IMR-90 (cell line): ENCODE measurements at regions not wholly inside any gene's neighbourhood (a gene's known extent, or its start where the extent isn't known, plus 50 kb on each side); places are given as distances from the start of the nearest gene placed in this dataset.

Experiments
- ATAC-seq: fragments of 200-7000 bp; cut with Tn5 transposase; 2 replicates; pipeline ENCODE4 v1.9.1; 2020; ENCODE audit warnings: low read depth, mild to moderate bottlenecking, moderate library complexity
- BruUV-seq: library from RNA; stranded (reverse); fragments of 400-500 nt; replicated peaks from 2 replicates; lab custom pipeline; 2021; lab: Mats Ljungman, UMichigan
- CTCF ChIA-PET: fragments of 300-600 bp; formaldehyde crosslinking; extraction: SDS; loops from one replicate; lab custom pipeline; 2021; ENCODE audit warnings: antibody characterized with exemption; lab: Yijun Ruan, JAX
- POLR2A ChIA-PET: fragments of 300-600 bp; sonication (Branson Sonifier 250); formaldehyde crosslinking; loops from one replicate; lab custom pipeline; 2022; ENCODE audit warnings: antibody characterized with exemption; ENCODE audit not compliant: unreplicated experiment; lab: Charles Lee
- DNase-seq: peaks from one replicate; pipeline ENCODE4 v3.0.0; 2013
- H2AFZ ChIP-seq: replicated peaks from 2 replicates; pipeline ENCODE3; 2013; ENCODE audit warnings: low read length, mild to moderate bottlenecking; ENCODE audit not compliant: poor library complexity
- H2AK5ac ChIP-seq: 2 replicates; pipeline ENCODE4 v1.6.1; 2013; ENCODE audit warnings: low read depth, low read length, inconsistent platforms
- H2AK9ac ChIP-seq: replicated peaks from 2 replicates; pipeline ENCODE3; 2013; ENCODE audit warnings: mild to moderate bottlenecking, low read depth, low read length, moderate library complexity; ENCODE audit not compliant: poor library complexity
- H2BK120ac ChIP-seq: 2 replicates; pipeline ENCODE4 v1.6.1; 2013; ENCODE audit warnings: low read depth, low read length, inconsistent platforms
- H2BK15ac ChIP-seq: 3 replicates; pipeline ENCODE4 v1.6.1; 2013; ENCODE audit warnings: low read depth, low read length, inconsistent platforms
- H2BK20ac ChIP-seq: 2 replicates; pipeline ENCODE4 v1.6.1; 2013; ENCODE audit warnings: low read depth, mild to moderate bottlenecking, inconsistent platforms, low read length, moderate library complexity
- H2BK5ac ChIP-seq: 2 replicates; pipeline ENCODE4 v1.6.1; 2013; ENCODE audit warnings: mild to moderate bottlenecking, low read depth, low read length, inconsistent platforms; ENCODE audit not compliant: poor library complexity, severe bottlenecking
- H3K14ac ChIP-seq: replicated peaks from 2 replicates; pipeline ENCODE4 v1.6.1; 2013; ENCODE audit warnings: low read depth, low read length, inconsistent platforms
- H3K18ac ChIP-seq: 2 replicates; pipeline ENCODE4 v1.6.1; 2013; ENCODE audit warnings: low read depth, low read length, control low read depth
- H3K23ac ChIP-seq: 2 replicates; pipeline ENCODE4 v1.6.1; 2013; ENCODE audit warnings: low read depth, low read length, inconsistent platforms
- H3K27ac ChIP-seq: 2 replicates; pipeline ENCODE4 v1.5.1; 2013; ENCODE audit warnings: mild to moderate bottlenecking, control low read depth, low read length; ENCODE audit not compliant: insufficient read depth
- H3K27me3 ChIP-seq: 2 replicates; pipeline ENCODE4 v1.6.1; 2013; ENCODE audit warnings: low read length; ENCODE audit not compliant: control insufficient read depth, insufficient read depth
- H3K36me3 ChIP-seq: 2 replicates; pipeline ENCODE4 v1.6.1; 2013; ENCODE audit warnings: low read length, mixed read lengths; ENCODE audit not compliant: control insufficient read depth, insufficient read depth
- H3K4ac ChIP-seq: 2 replicates; pipeline ENCODE4 v1.6.1; 2013; ENCODE audit warnings: low read depth, low read length, inconsistent platforms
- H3K4me1 ChIP-seq: 2 replicates; pipeline ENCODE4 v1.6.1; 2013; ENCODE audit warnings: low read length, mixed read lengths; ENCODE audit not compliant: control insufficient read depth, insufficient read depth
- H3K4me2 ChIP-seq: 2 replicates; pipeline ENCODE4 v1.6.1; 2013; ENCODE audit warnings: low read depth, mild to moderate bottlenecking, control low read depth, low read length, moderate library complexity
- H3K4me3 ChIP-seq: 2 replicates; pipeline ENCODE4 v1.5.1; 2013; ENCODE audit warnings: low read depth, mild to moderate bottlenecking, control low read depth, low read length, moderate library complexity; ENCODE audit not compliant: insufficient read depth
- H3K56ac ChIP-seq: 2 replicates; pipeline ENCODE4 v1.6.1; 2013; ENCODE audit warnings: low read length, inconsistent platforms; ENCODE audit not compliant: insufficient read depth; ENCODE audit errors: extremely low read depth
- H3K79me1 ChIP-seq, 2 experiments: 2 replicates each; pipeline ENCODE4 v1.6.1; 2013; ENCODE audit warnings: low read length in 2 of 2, inconsistent platforms in 1 of 2, low read depth in 1 of 2
- H3K9ac ChIP-seq: 2 replicates; pipeline ENCODE4 v1.6.1; 2013; ENCODE audit warnings: low read depth, low read length, control low read depth
- H3K9me1 ChIP-seq: 2 replicates; pipeline ENCODE4 v1.6.1; 2013; ENCODE audit warnings: low read length, inconsistent platforms; ENCODE audit not compliant: insufficient read depth
- H3K9me3 ChIP-seq: 2 replicates; pipeline ENCODE4 v1.6.1; 2013; ENCODE audit warnings: low read length; ENCODE audit not compliant: control insufficient read depth, insufficient read depth
- H4K20me1 ChIP-seq: 2 replicates; pipeline ENCODE4 v1.6.1; 2013; ENCODE audit warnings: low read length, inconsistent platforms; ENCODE audit not compliant: insufficient read depth
- H4K5ac ChIP-seq: 2 replicates; pipeline ENCODE4 v1.6.1; 2013; ENCODE audit warnings: mild to moderate bottlenecking, low read depth, low read length, control low read depth
- H4K8ac ChIP-seq, 2 experiments: 2 replicates each; pipeline ENCODE4 v1.6.1; 2013; ENCODE audit warnings: low read depth in 2 of 2, low read length in 2 of 2, control low read depth in 1 of 2, inconsistent platforms in 1 of 2
- H4K91ac ChIP-seq: 2 replicates; pipeline ENCODE4 v1.6.1; 2013; ENCODE audit warnings: low read depth, low read length, inconsistent platforms; ENCODE audit not compliant: insufficient read depth
- FOS ChIP-seq: fragments of 150-350 bp; IDR thresholded peaks from 2 replicates; pipeline ENCODE4 v1.6.1; 2016; ENCODE audit warnings: low read depth, low read length
- MAFK ChIP-seq: IDR thresholded peaks from 2 replicates; pipeline ENCODE4 v1.6.1; 2012; ENCODE audit warnings: low read depth, low read length, improper control_type of control experiment
- MAZ ChIP-seq: IDR thresholded peaks from 2 replicates; pipeline ENCODE4 v1.6.1; 2012; ENCODE audit warnings: low read depth, mild to moderate bottlenecking, low read length, improper control_type of control experiment, moderate library complexity, borderline replicate concordance
- RAD21 ChIP-seq: IDR thresholded peaks from 2 replicates; pipeline ENCODE4 v1.6.1; 2012; ENCODE audit warnings: low read length, improper control_type of control experiment
- RCOR1 ChIP-seq: IDR thresholded peaks from 2 replicates; pipeline ENCODE4 v1.6.1; 2012; ENCODE audit warnings: mild to moderate bottlenecking, low read length, improper control_type of control experiment; ENCODE audit not compliant: insufficient replicate concordance
- RFX5 ChIP-seq: IDR thresholded peaks from 2 replicates; pipeline ENCODE4 v1.8.0; 2012; ENCODE audit warnings: low read depth, mild to moderate bottlenecking, low read length, moderate library complexity
- WGBS, 2 experiments: methylation state at CpG; one replicate each; pipeline versions ENCODE4 v1.1.5 to v1.1.7; 2013; ENCODE audit warnings: missing lambda C conversion rate in 2 of 2; ENCODE audit not compliant: insufficient read length in 1 of 2; ENCODE audit errors: extremely low coverage in 2 of 2; 5-methylcytosine and 5-hydroxymethylcytosine counted together
- dilution Hi-C: fragments of 300-500 bp; cut with HindIII; formaldehyde crosslinking; loops from one replicate; pipeline ENCODE4 v1.14.3; 2018; ENCODE audit warnings: low sequenced_read_pairs; ENCODE audit not compliant: unreplicated experiment
- in situ Hi-C: fragments of 300-500 bp; cut with MboI; formaldehyde crosslinking; loops from 3 replicates; pipeline ENCODE4 v1.14.3; 2019; ENCODE audit warnings: low sequenced_read_pairs, inconsistent platforms, mixed read lengths
- intact Hi-C: fragments of 100-400 bp; cut with micrococcal nuclease; formaldehyde crosslinking; loops from 2 replicates; pipeline ENCODE4 v1.10.0; 2022

- no peak for ATAC-seq
- H2BK20ac ChIP-seq, result no peak overlapping the region
- TF ChIP-seq RCOR1 (no peak), RAD21 (no peak), FOS (no peak), MAZ (no peak), MAFK (no peak), RFX5 (no peak)
- POLR2A ChIA-PET, result no interaction called here
- H3K14ac ChIP-seq, result no peak overlapping the region
- CTCF ChIA-PET, result interaction anchor here (0.6 kb wide), 1 partner anchor 11 kb away, joined by 4 read pairs; no protein-coding TSS in a partner anchor
- H4K8ac ChIP-seq, result no peak overlapping the region
- H2BK120ac ChIP-seq, result no peak overlapping the region
- H2AK5ac ChIP-seq, result no peak overlapping the region
- no peak overlapping the region for H3K4me2 ChIP-seq
- H3K27ac ChIP-seq, result no peak overlapping the region
- H3K79me1 ChIP-seq, result no peaks in the 10 kb centered on the region
- no peaks in the 10 kb centered on the region for H4K20me1 ChIP-seq
- H3K56ac ChIP-seq, result no peak overlapping the region
- H4K5ac ChIP-seq, result no peak overlapping the region
- no peaks in the 10 kb centered on the region for H3K9me1 ChIP-seq
- H3K4me1 ChIP-seq, result no peaks in the 10 kb centered on the region
- in situ Hi-C loops (no loop called here), intact Hi-C loops (no loop called here), dilution Hi-C loops (no loop called here)
- H3K18ac ChIP-seq, result no peak overlapping the region
- H3K36me3 ChIP-seq, result no peaks in the 10 kb centered on the region
- WGBS, 2 experiments, result no CpG with 5 or more reads among the region's 4 CpGs
- no peak overlapping the region for H2AFZ ChIP-seq
- no peak overlapping the region for H4K91ac ChIP-seq
- no peak overlapping the region for H2BK5ac ChIP-seq
- BruUV-seq, result no TSS peak
- no peak overlapping the region for H3K9ac ChIP-seq
- H3K23ac ChIP-seq, result no peak overlapping the region
- no peak overlapping the region for H3K4me3 ChIP-seq
- H2BK15ac ChIP-seq, result no peak overlapping the region
- DNase-seq, result no peak
- H3K9me3 ChIP-seq, result no peaks in the 10 kb centered on the region
- no peak overlapping the region for H2AK9ac ChIP-seq
- no peaks in the 10 kb centered on the region for H3K27me3 ChIP-seq
- H3K4ac ChIP-seq, result no peak overlapping the region
These were observed 178.2 kb upstream of the KLF6 start for GRCh38 chr10:3963191-3963673.
